ENCODE measurements at regions not wholly inside any gene's neighbourhood (a gene's known extent, or its start where the extent isn't known, plus 50 kb on each side); places are given as distances from the start of the nearest gene placed in this dataset.
"Not testable (repeated sequence)": the region's sequence is repeated elsewhere in the genome, so short reads cannot be mapped to it uniquely, and the experiment has no call there.

DNA sequence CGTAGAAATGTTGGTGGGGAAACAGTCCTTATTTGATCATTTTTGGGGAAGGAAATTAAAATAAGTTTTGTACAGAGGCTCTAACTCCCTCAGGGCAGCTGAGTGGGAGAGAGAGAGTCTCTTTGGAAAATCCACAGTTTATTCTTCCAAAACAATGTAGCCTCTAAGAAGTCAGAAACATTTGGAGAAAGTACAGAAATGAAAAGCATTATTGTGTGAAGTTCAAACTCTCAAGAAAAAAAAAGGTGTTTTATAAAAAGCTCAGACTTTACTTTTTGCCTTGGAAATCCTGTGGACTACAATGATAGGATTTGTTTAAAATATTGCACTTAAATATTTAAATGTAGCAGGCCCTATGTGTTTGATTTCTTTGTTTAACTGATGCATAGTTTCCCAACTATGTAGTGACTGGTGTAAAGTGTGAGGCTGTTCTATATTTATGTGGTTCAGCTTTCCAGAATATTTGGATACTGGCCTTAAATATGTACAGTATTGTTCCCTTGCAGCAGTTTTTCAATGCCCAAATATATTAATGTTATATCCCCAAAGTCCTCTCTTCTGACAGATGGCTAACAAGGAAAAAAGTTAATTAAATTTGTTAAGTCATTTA is 82.0 kb upstream of the OTOGL start:
- Histone ChIP-seq H3K4me3 (ENCODE audit: low read depth, low read length) (no peak overlapping the region), H3K36me3 (no peaks in the 10 kb centered on the region), H3K4me1 (no peaks in the 10 kb centered on the region), H3K9me3 (no peaks in the 10 kb centered on the region), H3K27me3 (peaks cover 7% of the 10 kb centered on the region; the same call in 1 of the 2 replicates)
- TF ChIP-seq, protein P1, sequence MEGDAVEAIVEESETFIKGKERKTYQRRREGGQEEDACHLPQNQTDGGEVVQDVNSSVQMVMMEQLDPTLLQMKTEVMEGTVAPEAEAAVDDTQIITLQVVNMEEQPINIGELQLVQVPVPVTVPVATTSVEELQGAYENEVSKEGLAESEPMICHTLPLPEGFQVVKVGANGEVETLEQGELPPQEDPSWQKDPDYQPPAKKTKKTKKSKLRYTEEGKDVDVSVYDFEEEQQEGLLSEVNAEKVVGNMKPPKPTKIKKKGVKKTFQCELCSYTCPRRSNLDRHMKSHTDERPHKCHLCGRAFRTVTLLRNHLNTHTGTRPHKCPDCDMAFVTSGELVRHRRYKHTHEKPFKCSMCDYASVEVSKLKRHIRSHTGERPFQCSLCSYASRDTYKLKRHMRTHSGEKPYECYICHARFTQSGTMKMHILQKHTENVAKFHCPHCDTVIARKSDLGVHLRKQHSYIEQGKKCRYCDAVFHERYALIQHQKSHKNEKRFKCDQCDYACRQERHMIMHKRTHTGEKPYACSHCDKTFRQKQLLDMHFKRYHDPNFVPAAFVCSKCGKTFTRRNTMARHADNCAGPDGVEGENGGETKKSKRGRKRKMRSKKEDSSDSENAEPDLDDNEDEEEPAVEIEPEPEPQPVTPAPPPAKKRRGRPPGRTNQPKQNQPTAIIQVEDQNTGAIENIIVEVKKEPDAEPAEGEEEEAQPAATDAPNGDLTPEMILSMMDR (IDR thresholded peaks at IDR 0.05; ENCODE audit: low read depth, low read length) = no peak
- DNase-seq = no peak

DNA sequence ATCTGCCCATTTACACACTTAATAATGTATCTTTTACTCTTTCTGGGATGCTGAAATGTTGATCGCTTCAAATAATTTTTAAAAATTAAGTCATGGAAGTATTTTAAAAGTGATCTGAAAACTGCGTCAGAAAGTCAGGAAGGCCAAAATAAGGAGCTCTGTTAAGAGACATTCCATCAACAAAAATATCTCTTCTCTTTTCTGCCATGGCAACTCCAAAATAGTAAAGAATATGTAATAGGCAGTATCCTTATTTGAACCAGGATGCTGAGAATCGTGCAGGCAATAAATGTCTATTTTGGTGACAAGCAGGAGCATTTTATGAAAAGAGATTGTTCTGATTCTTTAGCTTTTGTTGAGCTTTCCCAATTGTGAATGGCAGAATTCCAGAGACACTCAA is 81.8 kb upstream of the PPP1R12A start:
- Histone ChIP-seq H3K27me3 (peaks cover 10% of the 10 kb centered on the region), H3K36me3 (no peaks in the 10 kb centered on the region), H3K4me1 (no peaks in the 10 kb centered on the region), H3K4me3 (ENCODE audit: low read depth, low read length) (no peak overlapping the region), H3K9me3 (no peaks in the 10 kb centered on the region)
- no peak for DNase-seq
- TF ChIP-seq, protein P1 (IDR thresholded peaks at IDR 0.05; ENCODE audit: low read depth, low read length) = no peak

DNA sequence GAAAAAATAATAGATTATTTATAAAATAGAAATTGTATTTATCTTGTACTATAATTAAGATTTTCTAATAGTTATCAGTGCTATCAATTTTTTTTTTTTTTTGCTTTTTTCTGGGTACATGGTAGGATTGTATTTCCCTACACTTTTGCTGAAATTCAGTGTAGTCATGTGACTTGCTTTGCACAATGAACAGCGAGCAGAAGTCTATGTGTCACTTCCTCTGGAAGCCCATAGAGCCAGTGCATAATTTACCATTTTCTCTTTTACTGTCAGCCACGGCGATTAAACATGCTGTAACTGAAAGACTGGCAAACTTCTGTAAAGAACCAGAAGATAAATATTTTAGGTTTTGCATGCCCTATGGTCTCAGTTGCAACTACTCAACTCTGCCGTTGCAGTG is 80.8 kb upstream of the PPP1R12A start:
- TF ChIP-seq, protein P1 (IDR thresholded peaks at IDR 0.05; ENCODE audit: low read depth, low read length) = no peak
- no peaks in the 10 kb centered on the region for H3K4me1 ChIP-seq
- no peaks in the 10 kb centered on the region for H3K9me3 ChIP-seq
- DNase-seq = no peak
- no peak overlapping the region for H3K4me3 ChIP-seq (ENCODE audit: low read depth, low read length)
- H3K27me3 ChIP-seq = peaks cover 13% of the 10 kb centered on the region
- no peaks in the 10 kb centered on the region for H3K36me3 ChIP-seq

DNA sequence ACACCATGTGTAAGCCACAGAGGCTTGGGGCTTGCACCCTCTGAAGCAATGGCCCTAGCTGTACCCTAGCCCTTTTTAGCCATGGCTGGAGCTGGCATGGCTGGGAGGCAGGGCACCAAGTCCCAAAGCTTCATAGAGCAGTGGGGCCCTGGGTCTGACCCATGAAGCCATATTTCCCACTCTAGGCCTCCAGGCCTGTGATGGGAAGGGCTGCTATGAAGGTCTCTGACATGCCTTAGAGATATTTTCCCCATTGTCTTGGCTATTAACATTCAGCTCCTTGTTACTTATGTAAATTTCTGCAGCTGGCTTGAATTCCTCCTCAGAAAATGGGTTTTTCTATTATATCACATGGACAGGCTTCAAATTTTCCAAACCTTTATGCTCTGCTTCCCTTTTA is 68.8 kb upstream of the PPP1R12A start:
- DNase-seq; H3K36me3 ChIP-seq; H3K9me3 ChIP-seq; H3K4me1 ChIP-seq; H3K4me3 ChIP-seq (ENCODE audit: low read depth, low read length): not testable (repeated sequence)
- H3K27me3 ChIP-seq = peaks cover 13% of the 10 kb centered on the region

DNA sequence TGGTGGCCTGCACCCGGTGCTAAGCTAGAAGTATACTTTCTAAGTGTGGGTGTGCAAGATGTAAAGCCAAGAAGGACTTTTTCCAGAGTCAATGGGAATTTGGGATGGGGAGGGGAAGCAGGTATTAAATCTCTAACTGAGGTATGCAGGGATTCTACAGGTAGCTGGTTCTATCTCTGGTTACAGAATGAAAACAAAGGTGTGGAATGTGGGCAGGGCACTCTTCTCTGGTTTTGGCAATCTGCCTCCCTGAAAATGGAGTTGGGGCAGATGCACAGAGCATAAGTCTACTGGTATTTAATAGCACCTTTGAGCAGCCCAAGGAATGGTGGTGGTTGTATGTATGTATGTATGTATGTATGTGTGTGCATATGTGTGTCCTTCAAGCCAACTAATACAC is 66.7 kb upstream of the PPP1R12A start:
- Histone ChIP-seq H3K9me3 (no peaks in the 10 kb centered on the region), H3K27me3 (no peaks in the 10 kb centered on the region; the same call in 1 of the 2 replicates), H3K4me1 (no peaks in the 10 kb centered on the region), H3K4me3 (ENCODE audit: low read depth, low read length) (no peak overlapping the region), H3K36me3 (no peaks in the 10 kb centered on the region)
- TF ChIP-seq, protein P1 (IDR thresholded peaks at IDR 0.05; ENCODE audit: low read depth, low read length) = no peak
- no peak for DNase-seq

DNA sequence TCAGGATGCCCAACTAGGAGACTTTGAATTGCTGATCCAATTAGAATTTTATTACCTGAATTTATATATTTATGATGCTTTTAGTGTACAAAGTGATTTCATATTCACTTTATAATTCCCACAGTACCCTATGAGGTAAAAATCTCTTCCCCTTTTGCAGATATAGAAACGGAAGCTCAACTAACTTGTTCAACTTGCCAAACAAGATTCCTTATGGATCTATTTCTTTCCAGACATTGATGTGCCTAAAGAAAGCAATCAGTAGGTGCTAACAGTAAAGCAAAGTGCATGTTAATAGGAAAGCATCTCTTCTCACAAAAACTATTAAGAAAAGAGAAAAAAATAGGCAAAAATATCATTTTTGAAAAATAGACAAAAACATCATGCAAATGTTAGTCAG is 65.9 kb upstream of the PPP1R12A start:
- H3K4me3 ChIP-seq (ENCODE audit: low read depth, low read length) = no peak overlapping the region
- H3K4me1 ChIP-seq = no peaks in the 10 kb centered on the region
- TF ChIP-seq, protein P1 (IDR thresholded peaks at IDR 0.05; ENCODE audit: low read depth, low read length) = no peak
- H3K9me3 ChIP-seq = no peaks in the 10 kb centered on the region
- no peaks in the 10 kb centered on the region for H3K36me3 ChIP-seq
- DNase-seq = no peak
- no peaks in the 10 kb centered on the region; the same call in 1 of the 2 replicates for H3K27me3 ChIP-seq

All from BE2C (cell line).